ENCODE measurements at regions not wholly inside any gene's neighbourhood (a gene's known extent, or its start where the extent isn't known, plus 50 kb on each side); places are given as distances from the start of the nearest gene placed in this dataset.

GRCh38 chr18:64436111-64436510 is 287.2 kb upstream of the LINC00305 start:
- TF ChIP-seq, protein P1, sequence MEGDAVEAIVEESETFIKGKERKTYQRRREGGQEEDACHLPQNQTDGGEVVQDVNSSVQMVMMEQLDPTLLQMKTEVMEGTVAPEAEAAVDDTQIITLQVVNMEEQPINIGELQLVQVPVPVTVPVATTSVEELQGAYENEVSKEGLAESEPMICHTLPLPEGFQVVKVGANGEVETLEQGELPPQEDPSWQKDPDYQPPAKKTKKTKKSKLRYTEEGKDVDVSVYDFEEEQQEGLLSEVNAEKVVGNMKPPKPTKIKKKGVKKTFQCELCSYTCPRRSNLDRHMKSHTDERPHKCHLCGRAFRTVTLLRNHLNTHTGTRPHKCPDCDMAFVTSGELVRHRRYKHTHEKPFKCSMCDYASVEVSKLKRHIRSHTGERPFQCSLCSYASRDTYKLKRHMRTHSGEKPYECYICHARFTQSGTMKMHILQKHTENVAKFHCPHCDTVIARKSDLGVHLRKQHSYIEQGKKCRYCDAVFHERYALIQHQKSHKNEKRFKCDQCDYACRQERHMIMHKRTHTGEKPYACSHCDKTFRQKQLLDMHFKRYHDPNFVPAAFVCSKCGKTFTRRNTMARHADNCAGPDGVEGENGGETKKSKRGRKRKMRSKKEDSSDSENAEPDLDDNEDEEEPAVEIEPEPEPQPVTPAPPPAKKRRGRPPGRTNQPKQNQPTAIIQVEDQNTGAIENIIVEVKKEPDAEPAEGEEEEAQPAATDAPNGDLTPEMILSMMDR (IDR thresholded peaks at IDR 0.05), result no peak
- 75% methylated on average over 1 of the region's 1 CpG for WGBS (ENCODE audit: insufficient coverage)

DNA sequence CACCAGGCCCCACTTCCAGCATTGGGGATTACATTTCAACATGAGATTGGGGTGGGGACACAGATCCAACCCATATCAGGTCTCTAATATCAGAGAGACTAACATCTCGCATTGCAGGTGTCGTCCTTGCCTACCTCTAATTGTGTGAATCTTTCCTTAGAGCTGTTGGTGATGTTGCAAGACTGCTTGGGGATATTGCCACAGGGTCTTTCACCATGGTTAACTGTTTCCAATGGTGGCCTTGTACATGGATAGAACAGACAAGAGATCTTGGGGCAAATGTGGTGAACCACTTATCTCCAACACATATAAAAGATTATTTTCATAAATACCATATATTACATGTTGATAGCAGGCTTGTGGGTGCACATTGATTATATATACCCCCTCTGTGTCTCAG is 270.3 kb upstream of the LINC00305 start:
- no peak overlapping the region for H3K4me3 ChIP-seq (ENCODE audit: low read length)
- Mint-ChIP-seq H3K27ac (no peak overlapping the region), H3K27me3 (ENCODE audit: low read depth in 2 of 2) (no peaks in the 10 kb centered on the region), H3K9me3 (peaks cover 4 to 9% of the 10 kb centered on the region in 2 donors), H3K36me3 (no peaks in the 10 kb centered on the region), H3K4me3 (no peak overlapping the region), H3K4me1 (no peaks in the 10 kb centered on the region)
- intact Hi-C loops (cut with micrococcal nuclease), result no loop called here
- DNase-seq (no peak), ATAC-seq (no peak)
- no peak overlapping the region for H3K27ac ChIP-seq (ENCODE audit: low read length)
- TF ChIP-seq, protein P1 (IDR thresholded peaks at IDR 0.05), result no peak
- WGBS (ENCODE audit: insufficient coverage), result no CpG with 5 or more reads among the region's 2 CpGs
- no peaks in the 10 kb centered on the region for H3K27me3 ChIP-seq (ENCODE audit: control insufficient read depth, insufficient read depth, low read length)
- H3K9me3 ChIP-seq (ENCODE audit: control insufficient read depth, insufficient read depth, low read length), result no peaks in the 10 kb centered on the region
- H3K4me1 ChIP-seq (ENCODE audit: control insufficient read depth, insufficient read depth, low read length), result no peaks in the 10 kb centered on the region
- no peaks in the 10 kb centered on the region for H3K36me3 ChIP-seq (ENCODE audit: control insufficient read depth, insufficient read depth, low read length)

More at GRCh38 chr18:64436111-64436510, 287.2 kb upstream of the LINC00305 start:
- peaks cover 8% of the 10 kb centered on the region for H3K9me3 ChIP-seq (ENCODE audit: control insufficient read depth, insufficient read depth, low read length)
- DNase-seq (no peak), ATAC-seq (no peak)
- no peaks in the 10 kb centered on the region for H3K27me3 Mint-ChIP-seq (ENCODE audit: low read depth in 2 of 2)
- H3K27me3 ChIP-seq (ENCODE audit: control insufficient read depth, insufficient read depth, low read length), result no peaks in the 10 kb centered on the region
- H3K4me3 Mint-ChIP-seq, result no peak overlapping the region
- H3K36me3 Mint-ChIP-seq, result no peaks in the 10 kb centered on the region
- H3K27ac ChIP-seq (ENCODE audit: low read length), result no peak overlapping the region
- H3K4me1 Mint-ChIP-seq, result no peaks in the 10 kb centered on the region
- peaks cover 26 to 30% of the 10 kb centered on the region in 2 donors for H3K9me3 Mint-ChIP-seq
- no peak overlapping the region for H3K4me3 ChIP-seq (ENCODE audit: low read length)
- H3K27ac Mint-ChIP-seq, result no peak overlapping the region
- intact Hi-C loops (cut with micrococcal nuclease), result no loop called here
- H3K4me1 ChIP-seq (ENCODE audit: control insufficient read depth, insufficient read depth, low read length), result no peaks in the 10 kb centered on the region
- H3K36me3 ChIP-seq (ENCODE audit: control insufficient read depth, insufficient read depth, low read length), result no peaks in the 10 kb centered on the region

DNA sequence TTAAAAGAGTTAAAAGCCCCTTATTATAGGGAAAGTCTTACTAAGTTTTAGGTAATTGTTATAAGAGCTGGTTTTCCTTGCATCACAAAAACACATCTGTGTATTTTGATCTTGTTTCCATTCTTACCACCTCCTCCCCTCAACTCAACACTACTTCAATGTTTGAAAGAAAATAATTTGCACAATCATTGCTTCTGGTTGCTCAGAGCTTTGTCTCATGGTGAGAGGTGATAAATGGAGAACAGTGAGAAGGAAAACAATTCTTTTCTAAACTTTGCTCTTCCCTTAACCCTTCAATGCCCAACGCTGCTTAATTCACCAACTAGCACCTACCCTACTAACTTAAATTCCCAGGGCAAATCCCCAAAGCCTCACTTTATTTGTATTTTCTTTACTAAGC is 268.1 kb upstream of the LINC00305 start:
- TF ChIP-seq, protein P1 (IDR thresholded peaks at IDR 0.05), result no peak
- Mint-ChIP-seq H3K4me3 (no peak overlapping the region), H3K9me3 (peaks cover 0 to 11% of the 10 kb centered on the region in 2 donors), H3K27me3 (ENCODE audit: low read depth in 2 of 2) (no peaks in the 10 kb centered on the region), H3K4me1 (no peaks in the 10 kb centered on the region), H3K27ac (no peak overlapping the region), H3K36me3 (no peaks in the 10 kb centered on the region)
- H3K27ac ChIP-seq (ENCODE audit: low read length), result no peak overlapping the region
- no peak for DNase-seq
- no peak for ATAC-seq
- no peaks in the 10 kb centered on the region for H3K27me3 ChIP-seq (ENCODE audit: control insufficient read depth, insufficient read depth, low read length)
- 90% methylated on average over 1 of the region's 1 CpG for WGBS (ENCODE audit: insufficient coverage)
- H3K36me3 ChIP-seq (ENCODE audit: control insufficient read depth, insufficient read depth, low read length), result no peaks in the 10 kb centered on the region
- H3K4me1 ChIP-seq (ENCODE audit: control insufficient read depth, insufficient read depth, low read length), result no peaks in the 10 kb centered on the region
- no peaks in the 10 kb centered on the region for H3K9me3 ChIP-seq (ENCODE audit: control insufficient read depth, insufficient read depth, low read length)
- intact Hi-C loops (cut with micrococcal nuclease), result no loop called here
- H3K4me3 ChIP-seq (ENCODE audit: low read length), result no peak overlapping the region

DNA sequence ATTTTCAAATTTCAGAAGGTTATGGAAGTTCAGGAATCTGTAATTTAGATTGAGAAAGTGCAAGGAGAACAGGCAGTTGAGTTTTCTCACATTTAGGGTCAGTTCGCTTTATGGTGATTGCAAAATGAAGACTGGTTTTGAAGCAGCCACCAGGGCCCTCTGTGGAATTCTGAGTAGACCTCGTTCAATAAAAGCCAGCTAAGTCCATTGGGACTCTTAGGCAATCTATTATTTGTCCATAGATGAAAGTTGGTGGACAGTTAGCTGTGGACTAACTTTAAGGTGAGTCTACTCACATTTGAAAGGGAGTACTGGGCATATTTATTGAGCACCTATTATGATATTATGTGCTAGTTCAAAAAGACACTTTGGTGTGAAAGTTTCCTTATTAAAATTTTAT is 266.3 kb upstream of the LINC00305 start:
- no peak overlapping the region for H3K27ac Mint-ChIP-seq
- H3K4me3 Mint-ChIP-seq, result no peak overlapping the region
- Histone ChIP-seq H3K27ac (ENCODE audit: low read length) (no peak overlapping the region), H3K9me3 (ENCODE audit: control insufficient read depth, insufficient read depth, low read length) (no peaks in the 10 kb centered on the region), H3K36me3 (ENCODE audit: control insufficient read depth, insufficient read depth, low read length) (no peaks in the 10 kb centered on the region), H3K27me3 (ENCODE audit: control insufficient read depth, insufficient read depth, low read length) (no peaks in the 10 kb centered on the region), H3K4me3 (ENCODE audit: low read length) (no peak overlapping the region), H3K4me1 (ENCODE audit: control insufficient read depth, insufficient read depth, low read length) (no peaks in the 10 kb centered on the region)
- intact Hi-C loops (cut with micrococcal nuclease), result no loop called here
- H3K9me3 Mint-ChIP-seq, result peaks cover 5 to 10% of the 10 kb centered on the region in 2 donors
- 79% methylated on average over 2 of the region's 2 CpGs for WGBS (ENCODE audit: insufficient coverage)
- TF ChIP-seq, protein P1 (IDR thresholded peaks at IDR 0.05), result no peak
- no peaks in the 10 kb centered on the region for H3K36me3 Mint-ChIP-seq
- no peak for DNase-seq
- H3K27me3 Mint-ChIP-seq (ENCODE audit: low read depth in 2 of 2), result no peaks in the 10 kb centered on the region
- ATAC-seq, result no peak
- no peaks in the 10 kb centered on the region for H3K4me1 Mint-ChIP-seq

Measured in natural killer cell (primary cell).